ENCODE measurements at regions not wholly inside any gene's neighbourhood (a gene's known extent, or its start where the extent isn't known, plus 50 kb on each side); places are given as distances from the start of the nearest gene placed in this dataset.

- TF ChIP-seq CTCF (IDR thresholded peaks at IDR 0.05): no peak
- no peak for TF ChIP-seq POLR2A (IDR thresholded peaks at IDR 0.05)
Measured at GRCh38 chr4:115190529-115190928, 77.1 kb upstream of the NDST4 start.

All from tibial nerve (tissue), 3 donors.